ENCODE measurements at regions not wholly inside any gene's neighbourhood (a gene's known extent, or its start where the extent isn't known, plus 50 kb on each side); places are given as distances from the start of the nearest gene placed in this dataset.

- no peak for DNase-seq (ENCODE audit: low spot score)
These were observed 180.5 kb upstream of the RBPJ start for GRCh38 chr4:26140150-26140898.

- DNase-seq (ENCODE audit: low spot score) = no peak
These were observed 179.6 kb upstream of the RBPJ start for GRCh38 chr4:26141051-26141721.

GRCh38 chr4:26141911-26142638 is 178.7 kb upstream of the RBPJ start:
- no peak for DNase-seq (ENCODE audit: low spot score)

- no peak for DNase-seq (ENCODE audit: low spot score)
These were observed 176.2 kb upstream of the RBPJ start for GRCh38 chr4:26144526-26145155.

- no peak for DNase-seq (ENCODE audit: low spot score)
These were observed 175.6 kb upstream of the RBPJ start for GRCh38 chr4:26145212-26145611.

GRCh38 chr4:26148927-26149326 is 171.9 kb upstream of the RBPJ start:
- DNase-seq (ENCODE audit: low spot score) = no peak

GRCh38 chr4:26150948-26151347 is 169.9 kb upstream of the RBPJ start:
- no peak for DNase-seq (ENCODE audit: low spot score)

GRCh38 chr4:26151615-26152014 is 169.2 kb upstream of the RBPJ start:
- DNase-seq (ENCODE audit: low spot score) = no peak

- DNase-seq (ENCODE audit: low spot score) = no peak
These were observed 168.8 kb upstream of the RBPJ start for GRCh38 chr4:26152056-26152455.

GRCh38 chr4:26157541-26157940 is 163.3 kb upstream of the RBPJ start:
- no peak for DNase-seq (ENCODE audit: low spot score)

- DNase-seq (ENCODE audit: low spot score) = no peak
These were observed 160.2 kb upstream of the RBPJ start for GRCh38 chr4:26160591-26160990.

GRCh38 chr4:26161030-26161824 is 159.6 kb upstream of the RBPJ start:
- DNase-seq (ENCODE audit: low spot score) = no peak

GRCh38 chr4:26162101-26162500 is 158.7 kb upstream of the RBPJ start:
- DNase-seq (ENCODE audit: low spot score) = no peak

- DNase-seq (ENCODE audit: low spot score) = no peak
These were observed 157.1 kb upstream of the RBPJ start for GRCh38 chr4:26163425-26164362.

GRCh38 chr4:26171501-26171900 is 149.3 kb upstream of the RBPJ start:
- DNase-seq (ENCODE audit: low spot score) = no peak

GRCh38 chr4:26171941-26172340 is 148.9 kb upstream of the RBPJ start:
- DNase-seq (ENCODE audit: low spot score) = no peak

GRCh38 chr4:26173619-26174018 is 147.2 kb upstream of the RBPJ start:
- no peak for DNase-seq (ENCODE audit: low spot score)

GRCh38 chr4:26174027-26174426 is 146.8 kb upstream of the RBPJ start:
- DNase-seq (ENCODE audit: low spot score) = no peak

- peak; percentile 41 for DNase-seq (ENCODE audit: low spot score)
These were observed 145.6 kb upstream of the RBPJ start for GRCh38 chr4:26175006-26175786.

Data from CD4-positive, alpha-beta T cell treated with Interleukin-2 at 100 ng/mL for 4 hours (primary cell).